GM21737 (cell line): ENCODE measurements at regions not wholly inside any gene's neighbourhood (a gene's known extent, or its start where the extent isn't known, plus 50 kb on each side); places are given as distances from the start of the nearest gene placed in this dataset.
"Not testable (repeated sequence)": the region's sequence is repeated elsewhere in the genome, so short reads cannot be mapped to it uniquely, and the experiment has no call there.

Experiments
- ATAC-seq: cut with Tn5 transposase; IDR thresholded peaks from one replicate; pipeline ENCODE4 v1.9.1; 2021; ENCODE audit warnings: mild to moderate bottlenecking, moderate library complexity; ENCODE audit not compliant: unreplicated experiment

- ATAC-seq = no peak
These were observed 424.1 kb upstream of the MGMT start for GRCh38 chr10:129042776-129043595.

GRCh38 chr10:129043691-129044090, 423.4 kb upstream of the MGMT start:
- ATAC-seq = no peak

GRCh38 chr10:129045599-129045998, 421.4 kb upstream of the MGMT start:
- ATAC-seq = no peak

- ATAC-seq = no peak
These were observed 420.9 kb upstream of the MGMT start for GRCh38 chr10:129046065-129046681.

- no peak for ATAC-seq
These were observed 420.1 kb upstream of the MGMT start for GRCh38 chr10:129046962-129047361.

GRCh38 chr10:129047600-129047999, 419.4 kb upstream of the MGMT start:
- ATAC-seq = no peak

GRCh38 chr10:129048513-129048912, 418.5 kb upstream of the MGMT start:
- ATAC-seq = no peak

- ATAC-seq = no peak
These were observed 417.5 kb upstream of the MGMT start for GRCh38 chr10:129049501-129049900.

- no peak for ATAC-seq
These were observed 411.8 kb upstream of the MGMT start for GRCh38 chr10:129055225-129055624.

- ATAC-seq = no peak
These were observed 411.1 kb upstream of the MGMT start for GRCh38 chr10:129055986-129056385.

GRCh38 chr10:129056734-129057689, 410.0 kb upstream of the MGMT start:
- ATAC-seq = no peak

- peak; percentile 91 for ATAC-seq
These were observed 409.0 kb upstream of the MGMT start for GRCh38 chr10:129057856-129058663.

GRCh38 chr10:129058664-129059155, 408.3 kb upstream of the MGMT start:
- ATAC-seq = no peak

GRCh38 chr10:129059977-129060376, 407.1 kb upstream of the MGMT start:
- no peak for ATAC-seq

- no peak for ATAC-seq
These were observed 403.8 kb upstream of the MGMT start for GRCh38 chr10:129063212-129063611.

GRCh38 chr10:129063877-129064276, 403.2 kb upstream of the MGMT start:
- ATAC-seq = no peak

GRCh38 chr10:129066529-129066928, 400.5 kb upstream of the MGMT start:
- not testable (repeated sequence) for ATAC-seq

GRCh38 chr10:129071411-129071810, 395.6 kb upstream of the MGMT start:
- not testable (repeated sequence) for ATAC-seq

- ATAC-seq = no peak
These were observed 392.1 kb upstream of the MGMT start for GRCh38 chr10:129074939-129075338.

GRCh38 chr10:129075508-129075907, 391.5 kb upstream of the MGMT start:
- no peak for ATAC-seq
